ENCODE measurements at regions not wholly inside any gene's neighbourhood (a gene's known extent, or its start where the extent isn't known, plus 50 kb on each side); places are given as distances from the start of the nearest gene placed in this dataset.

- no peak for DNase-seq (ENCODE audit: low read depth in 2 of 2)
Observed at GRCh38 chr10:4201866-4202825, 417.1 kb upstream of the KLF6 start.

- no peak for DNase-seq (ENCODE audit: low read depth in 2 of 2)
Observed at GRCh38 chr10:4199196-4199595, 414.2 kb upstream of the KLF6 start.

GRCh38 chr10:4198216-4198615 is 413.2 kb upstream of the KLF6 start:
- no peak for DNase-seq (ENCODE audit: low read depth in 2 of 2)

GRCh38 chr10:4197676-4198075 is 412.7 kb upstream of the KLF6 start:
- no peak for DNase-seq (ENCODE audit: low read depth in 2 of 2)

- DNase-seq (ENCODE audit: low read depth in 2 of 2), result no peak
Observed at GRCh38 chr10:4196771-4197390, 411.9 kb upstream of the KLF6 start.

GRCh38 chr10:4196183-4196582 is 411.2 kb upstream of the KLF6 start:
- DNase-seq (ENCODE audit: low read depth in 2 of 2), result no peak

GRCh38 chr10:4195213-4195612 is 410.2 kb upstream of the KLF6 start:
- no peak for DNase-seq (ENCODE audit: low read depth in 2 of 2)

GRCh38 chr10:4194231-4194630 is 409.2 kb upstream of the KLF6 start:
- no peak for DNase-seq (ENCODE audit: low read depth in 2 of 2)

- no peak for DNase-seq (ENCODE audit: low read depth in 2 of 2)
Observed at GRCh38 chr10:4191894-4192293, 406.9 kb upstream of the KLF6 start.

GRCh38 chr10:4191354-4191753 is 406.3 kb upstream of the KLF6 start:
- DNase-seq (ENCODE audit: low read depth in 2 of 2), result no peak

GRCh38 chr10:4190876-4191275 is 405.9 kb upstream of the KLF6 start:
- no peak for DNase-seq (ENCODE audit: low read depth in 2 of 2)

GRCh38 chr10:4189281-4189680 is 404.3 kb upstream of the KLF6 start:
- DNase-seq (ENCODE audit: low read depth in 2 of 2), result no peak

GRCh38 chr10:4188406-4188805 is 403.4 kb upstream of the KLF6 start:
- no peak for DNase-seq (ENCODE audit: low read depth in 2 of 2)

GRCh38 chr10:4186849-4187540 is 402.0 kb upstream of the KLF6 start:
- no peak for DNase-seq (ENCODE audit: low read depth in 2 of 2)

- DNase-seq (ENCODE audit: low read depth in 2 of 2), result no peak
Observed at GRCh38 chr10:4183761-4184261, 398.8 kb upstream of the KLF6 start.

- no peak for DNase-seq (ENCODE audit: low read depth in 2 of 2)
Observed at GRCh38 chr10:4181621-4182049, 396.6 kb upstream of the KLF6 start.

GRCh38 chr10:4181081-4181480 is 396.1 kb upstream of the KLF6 start:
- DNase-seq (ENCODE audit: low read depth in 2 of 2), result no peak

- DNase-seq (ENCODE audit: low read depth in 2 of 2), result no peak
Observed at GRCh38 chr10:4177791-4178190, 392.8 kb upstream of the KLF6 start.

- no peak for DNase-seq (ENCODE audit: low read depth in 2 of 2)
Observed at GRCh38 chr10:4176500-4177281, 391.7 kb upstream of the KLF6 start.

GRCh38 chr10:4174197-4174596 is 389.2 kb upstream of the KLF6 start:
- no peak for DNase-seq (ENCODE audit: low read depth in 2 of 2)

- DNase-seq (ENCODE audit: low read depth in 2 of 2), result no peak
Observed at GRCh38 chr10:4170633-4171314, 385.8 kb upstream of the KLF6 start.
